Islet of Langerhans (tissue), 1 donor: ENCODE measurements at regions not wholly inside any gene's neighbourhood (a gene's known extent, or its start where the extent isn't known, plus 50 kb on each side); places are given as distances from the start of the nearest gene placed in this dataset.

Experiments used
- FAIRE-seq: peaks from one replicate; lab custom pipeline; 2011; peaks lifted over from hg19 to GRCh38; lab: Jason Lieb, UNC

- FAIRE-seq: no peak
Observed at GRCh38 chr13:100855151-100855550, 180.6 kb upstream of the TMTC4 start.

- FAIRE-seq: no peak
Observed at GRCh38 chr13:100854006-100854405, 179.4 kb upstream of the TMTC4 start.

DNA sequence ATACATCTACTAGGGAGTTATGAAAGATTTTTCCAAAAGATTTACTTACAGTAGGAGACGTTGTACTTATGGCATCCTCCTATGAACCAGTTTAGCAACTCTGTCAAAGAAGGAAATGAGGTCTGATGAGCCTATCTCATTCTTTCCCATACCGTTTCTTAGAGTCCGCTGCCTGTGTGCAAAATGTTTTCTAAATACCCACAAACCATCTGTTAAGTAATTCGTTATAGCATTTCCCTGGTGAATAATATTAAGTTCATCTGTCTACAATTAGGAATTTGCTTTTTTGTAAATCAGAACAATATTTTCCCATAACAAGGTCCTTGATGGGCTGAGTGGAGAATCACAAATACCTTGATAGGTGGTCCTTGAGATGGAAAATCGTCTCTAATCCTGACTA lies 178.8 kb upstream of the TMTC4 start:
- FAIRE-seq: no peak

DNA sequence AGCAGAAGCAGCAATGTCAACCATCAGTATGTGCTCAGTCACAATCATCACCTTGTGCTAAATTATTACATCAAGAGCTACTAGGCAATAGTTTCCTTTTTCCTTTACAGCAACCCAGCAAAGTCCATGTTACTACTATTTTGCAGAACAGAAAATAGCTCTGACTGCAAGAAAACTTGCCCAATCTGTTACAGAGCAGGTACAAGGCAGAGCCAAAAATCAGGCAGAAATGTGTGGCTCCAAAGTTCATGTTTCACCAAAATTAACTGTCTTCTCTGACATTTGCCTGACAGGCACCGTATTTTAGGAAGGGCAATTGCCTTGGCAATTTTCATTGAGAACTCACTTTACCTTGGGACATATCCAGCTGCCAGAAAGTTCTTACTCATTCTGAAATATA lies 177.6 kb upstream of the TMTC4 start:
- FAIRE-seq: no peak

- no peak for FAIRE-seq
Observed at GRCh38 chr13:100848304-100848703, 173.7 kb upstream of the TMTC4 start.

DNA sequence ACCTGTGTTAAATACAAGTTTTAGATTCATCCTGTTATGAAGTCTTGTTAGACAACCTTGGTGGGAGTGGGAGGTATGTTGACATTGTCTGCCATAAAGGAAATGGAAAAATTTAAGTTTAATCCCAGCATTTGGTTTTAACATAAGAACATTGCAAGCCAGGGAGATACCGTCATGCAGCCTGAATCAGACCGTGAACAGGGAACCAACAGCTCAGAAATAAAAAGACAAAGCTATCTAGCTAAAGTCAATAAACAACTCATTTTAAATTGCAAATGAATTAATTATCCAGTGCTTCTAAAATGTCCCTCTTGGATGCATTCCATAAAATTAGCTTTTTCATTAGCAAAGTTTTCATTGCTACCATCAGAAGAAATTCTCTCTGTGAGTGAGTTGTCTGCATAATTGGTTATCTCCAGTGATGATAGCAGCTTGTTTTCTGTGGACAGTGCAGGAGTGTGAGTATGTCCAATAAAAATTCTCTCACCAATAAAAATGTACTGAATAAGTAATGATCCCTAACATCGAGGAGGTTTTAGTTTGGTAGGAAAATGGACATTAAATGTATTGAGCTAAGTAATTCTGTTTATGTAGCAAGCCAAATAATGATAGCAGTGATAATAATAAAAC lies 170.6 kb upstream of the TMTC4 start:
- no peak for FAIRE-seq

DNA sequence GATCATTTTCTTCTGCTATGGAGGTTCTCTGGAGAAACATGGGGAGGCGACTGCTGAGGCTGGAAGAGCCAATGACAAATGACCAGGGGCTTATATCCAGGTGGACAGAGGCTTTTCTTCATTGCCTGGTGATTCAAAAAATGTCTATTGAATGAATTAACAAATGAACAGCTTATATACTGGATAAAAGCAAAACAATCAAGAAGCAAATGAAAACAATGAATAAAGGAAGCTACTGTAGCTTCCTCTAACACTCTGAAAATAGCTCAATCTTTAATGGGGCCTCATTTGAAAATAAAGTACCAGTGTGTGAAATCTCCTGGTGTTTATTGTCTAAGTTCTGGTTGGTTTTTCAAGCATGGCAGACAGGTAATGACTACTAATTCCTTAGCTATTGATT lies 167.5 kb upstream of the TMTC4 start:
- no peak for FAIRE-seq

DNA sequence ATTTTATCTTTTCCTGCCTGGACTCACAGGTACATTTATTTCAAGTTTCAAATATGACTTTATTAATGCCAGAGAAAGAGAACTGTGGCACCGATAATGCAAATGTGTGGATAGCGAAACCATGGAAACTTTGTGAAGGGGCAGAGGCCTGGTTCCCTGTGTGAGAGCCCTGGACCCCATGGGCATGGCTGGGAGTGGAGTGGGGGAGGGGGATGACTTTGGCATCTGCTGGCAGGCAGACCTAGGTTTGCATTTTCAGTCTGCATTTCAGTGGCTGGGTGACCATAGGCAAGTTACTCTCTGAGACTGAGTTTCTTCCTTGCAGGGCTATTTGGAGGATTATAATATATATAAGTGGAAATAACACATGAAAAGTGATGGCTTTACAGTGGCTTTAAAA lies 163.8 kb upstream of the TMTC4 start:
- no peak for FAIRE-seq

DNA sequence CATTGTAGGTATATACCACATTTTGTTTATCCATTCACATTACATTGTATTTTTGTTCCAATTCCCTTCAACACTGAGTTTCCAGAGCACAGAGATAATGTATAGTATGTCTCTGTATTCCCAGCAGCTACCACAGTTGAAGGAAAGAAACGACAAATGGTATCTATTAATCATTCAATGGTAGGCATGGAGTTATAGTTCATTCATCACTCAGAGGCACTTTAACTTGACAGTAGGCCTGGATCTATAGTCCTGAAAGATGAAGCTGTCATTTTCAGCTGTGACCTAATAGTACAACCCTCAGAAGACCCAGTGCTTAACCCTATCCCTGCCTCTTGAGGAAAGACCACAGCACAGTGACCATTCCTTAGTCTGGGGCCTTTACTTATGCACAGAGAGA lies 163.0 kb upstream of the TMTC4 start:
- no peak for FAIRE-seq

GRCh38 chr13:100836711-100837110 lies 162.1 kb upstream of the TMTC4 start:
- no peak for FAIRE-seq

DNA sequence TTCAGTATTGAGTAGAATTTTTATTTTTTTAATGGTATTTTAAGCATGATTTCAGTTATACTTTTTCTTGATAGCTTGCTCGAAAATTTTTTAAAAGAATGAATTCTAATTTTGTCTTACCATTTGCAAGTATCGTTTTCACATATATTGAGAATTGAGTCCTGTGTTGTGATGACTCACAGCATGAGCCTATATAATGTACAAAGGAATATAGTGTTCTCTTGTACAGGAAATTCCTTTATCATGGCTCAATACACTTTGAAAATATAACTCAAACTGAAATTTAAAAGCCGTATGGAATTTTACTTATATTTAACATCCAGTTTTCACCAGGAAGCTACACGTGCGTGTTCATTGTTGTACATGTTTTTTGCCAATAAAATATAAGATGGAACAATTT lies 161.1 kb upstream of the TMTC4 start:
- no peak for FAIRE-seq

GRCh38 chr13:100833427-100833826 lies 158.8 kb upstream of the TMTC4 start:
- FAIRE-seq: no peak

DNA sequence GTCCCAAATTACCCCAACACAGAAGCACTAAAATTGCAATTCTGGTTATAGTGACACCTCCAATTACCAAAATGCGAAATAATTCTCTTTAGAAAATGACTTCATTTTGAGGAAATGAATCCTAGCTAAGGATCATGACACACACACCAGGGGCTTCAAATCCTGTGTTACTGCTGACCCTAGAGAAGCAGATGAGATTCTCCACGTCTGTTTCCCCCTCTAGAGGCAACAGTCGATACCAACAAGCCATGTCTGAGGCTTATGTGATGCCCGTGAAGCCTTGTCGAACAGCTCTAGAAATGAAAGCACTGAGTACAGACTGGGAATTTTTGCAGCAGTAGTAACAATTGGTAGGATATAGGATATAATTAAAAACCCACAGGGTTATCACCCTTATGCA lies 153.6 kb upstream of the TMTC4 start:
- FAIRE-seq: no peak

GRCh38 chr13:100827489-100828176 lies 153.0 kb upstream of the TMTC4 start:
- FAIRE-seq: peak; percentile 93

GRCh38 chr13:100826441-100826840 lies 151.8 kb upstream of the TMTC4 start:
- no peak for FAIRE-seq

GRCh38 chr13:100825557-100825956 lies 151.0 kb upstream of the TMTC4 start:
- no peak for FAIRE-seq

DNA sequence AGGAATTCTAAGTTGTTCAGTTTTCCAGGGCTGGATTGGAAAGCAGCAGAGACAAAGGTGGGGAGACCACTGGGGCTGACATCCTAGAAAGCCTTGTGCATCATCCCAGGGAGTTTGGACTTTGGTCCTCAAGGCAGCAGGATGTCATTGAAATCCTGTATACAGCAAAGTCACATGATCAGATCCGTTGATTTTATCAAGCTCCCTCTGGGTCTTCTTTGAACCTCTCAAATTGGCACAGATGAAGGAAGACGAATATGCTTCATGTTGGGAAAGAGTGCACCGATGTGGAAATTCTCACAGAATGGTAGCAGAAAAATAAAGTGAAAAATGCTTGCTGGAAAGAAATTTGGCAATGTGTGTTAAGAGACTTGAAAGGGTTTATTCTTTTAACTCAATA lies 149.8 kb upstream of the TMTC4 start:
- FAIRE-seq: no peak

DNA sequence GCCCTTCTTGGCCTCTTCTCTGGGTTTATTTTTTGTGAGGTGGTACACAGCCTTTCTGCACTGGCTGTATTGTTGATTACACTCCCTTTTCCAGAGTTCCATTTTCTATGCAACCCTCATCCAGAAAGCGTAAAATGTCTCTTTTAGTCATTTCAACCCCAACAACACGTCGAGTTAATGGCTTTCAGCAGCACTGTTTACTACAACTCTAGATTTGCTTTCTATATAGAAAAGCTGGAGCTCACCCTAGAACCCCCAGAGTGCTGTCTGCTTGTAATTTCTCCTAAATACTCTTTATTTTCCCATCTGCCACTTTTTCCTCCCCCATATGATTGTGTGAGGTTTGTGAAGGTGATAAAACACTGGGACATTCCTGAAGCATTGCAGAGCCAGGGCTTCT lies 148.9 kb upstream of the TMTC4 start:
- FAIRE-seq: no peak

GRCh38 chr13:100822871-100823443 lies 148.4 kb upstream of the TMTC4 start:
- FAIRE-seq: no peak

DNA sequence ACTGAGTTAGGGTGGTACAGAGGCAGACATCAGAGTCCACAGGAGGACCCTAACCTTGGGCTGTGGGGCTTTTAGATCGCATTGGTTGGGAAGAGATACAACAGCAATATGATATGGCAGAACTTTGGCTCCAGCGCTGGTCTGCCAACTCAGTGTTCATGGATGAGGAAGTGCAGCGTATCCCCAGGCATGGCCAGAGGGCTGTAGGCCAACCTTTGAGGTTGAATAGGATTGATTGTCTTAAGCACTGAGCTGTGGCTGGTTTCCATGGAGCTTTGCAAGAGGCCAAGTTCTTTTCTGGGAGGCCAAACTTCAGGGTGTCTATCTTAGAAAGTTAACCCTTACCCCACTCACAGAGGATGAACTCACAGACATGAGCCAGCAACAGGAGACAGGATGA lies 144.1 kb upstream of the TMTC4 start:
- no peak for FAIRE-seq

- FAIRE-seq: no peak
Observed at GRCh38 chr13:100817928-100818327, 143.3 kb upstream of the TMTC4 start.

GRCh38 chr13:100815476-100816046 lies 141.0 kb upstream of the TMTC4 start:
- FAIRE-seq: no peak

DNA sequence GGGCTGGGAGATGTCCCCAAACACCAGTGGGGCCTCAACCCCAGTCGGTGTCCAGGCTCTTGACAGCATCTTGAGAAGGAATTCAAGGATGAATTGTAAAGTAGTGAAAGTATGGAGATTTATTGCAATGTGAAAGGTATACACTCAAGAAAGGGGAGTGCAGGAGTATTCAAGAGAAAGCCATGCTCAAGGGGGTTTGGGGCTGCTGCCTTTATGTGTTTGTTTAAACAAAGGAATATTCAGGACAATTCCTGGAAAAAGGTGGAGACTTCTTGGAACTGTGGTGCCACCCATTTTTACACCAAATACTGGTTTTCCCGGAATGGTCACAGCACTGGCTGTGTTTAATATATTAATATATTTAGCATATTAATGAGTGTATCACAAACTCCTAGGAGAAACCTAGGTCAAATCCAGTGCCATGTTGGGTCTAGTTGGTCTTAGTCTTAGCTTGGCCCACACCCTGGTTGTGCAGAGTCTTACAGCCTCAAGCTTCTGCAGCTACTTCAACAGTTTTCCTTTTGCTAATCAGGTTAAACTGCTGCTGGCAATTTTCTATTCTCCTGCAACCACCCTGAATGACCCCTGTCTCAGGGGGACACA lies 138.5 kb upstream of the TMTC4 start:
- no peak for FAIRE-seq
